GM21723 (cell line): ENCODE measurements at regions not wholly inside any gene's neighbourhood (a gene's known extent, or its start where the extent isn't known, plus 50 kb on each side); places are given as distances from the start of the nearest gene placed in this dataset.

Experiments used
- ATAC-seq: cut with Tn5 transposase; IDR thresholded peaks from one replicate; pipeline ENCODE4 v1.9.1; 2021; ENCODE audit warnings: mild to moderate bottlenecking, moderate library complexity; ENCODE audit not compliant: unreplicated experiment

- no peak for ATAC-seq
These were observed 78.3 kb upstream of the ARHGAP32 start for GRCh38 chr11:129270446-129270845.

DNA sequence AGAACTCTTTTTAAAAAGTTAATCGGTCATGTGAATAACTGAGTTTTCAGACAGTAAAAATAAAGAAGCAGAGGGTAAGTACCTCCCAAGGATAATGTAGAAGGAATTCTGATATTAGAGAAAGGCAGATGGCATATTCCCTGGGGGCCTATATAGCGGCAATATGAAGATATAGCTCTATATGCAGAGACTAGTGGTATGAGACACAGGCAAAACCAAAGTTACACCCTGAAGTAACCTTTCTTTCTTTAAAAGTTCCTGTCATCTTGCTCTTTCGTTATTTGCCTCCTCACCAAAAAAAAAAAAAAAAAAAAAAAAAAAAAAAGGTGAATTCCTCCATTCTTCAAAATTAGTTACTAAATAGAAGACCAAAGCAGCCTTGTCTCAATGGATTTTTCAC lies 76.2 kb upstream of the ARHGAP32 start:
- ATAC-seq = no peak

- no peak for ATAC-seq
These were observed 75.6 kb upstream of the ARHGAP32 start for GRCh38 chr11:129267716-129268115.

DNA sequence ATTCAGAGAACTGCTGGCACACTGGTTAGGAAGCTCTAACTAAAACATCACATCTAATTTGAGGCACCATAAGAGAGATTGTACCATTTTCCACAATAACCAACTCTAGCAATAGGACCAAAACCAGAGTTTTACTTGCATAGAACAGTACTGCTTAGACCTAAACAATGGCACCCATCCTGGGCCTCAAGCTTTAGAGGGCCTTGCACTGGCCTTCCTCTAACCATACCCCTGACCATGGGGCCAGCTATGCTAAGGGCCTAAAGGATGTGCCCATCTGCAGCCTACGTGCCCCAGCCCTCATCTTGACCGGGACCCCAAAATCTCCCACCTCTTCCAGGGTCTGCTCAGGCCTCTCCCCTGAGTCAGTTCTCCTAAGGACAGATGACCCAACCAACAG lies 74.4 kb upstream of the ARHGAP32 start:
- ATAC-seq = no peak

- ATAC-seq = no peak
These were observed 73.1 kb upstream of the ARHGAP32 start for GRCh38 chr11:129265125-129265788.

DNA sequence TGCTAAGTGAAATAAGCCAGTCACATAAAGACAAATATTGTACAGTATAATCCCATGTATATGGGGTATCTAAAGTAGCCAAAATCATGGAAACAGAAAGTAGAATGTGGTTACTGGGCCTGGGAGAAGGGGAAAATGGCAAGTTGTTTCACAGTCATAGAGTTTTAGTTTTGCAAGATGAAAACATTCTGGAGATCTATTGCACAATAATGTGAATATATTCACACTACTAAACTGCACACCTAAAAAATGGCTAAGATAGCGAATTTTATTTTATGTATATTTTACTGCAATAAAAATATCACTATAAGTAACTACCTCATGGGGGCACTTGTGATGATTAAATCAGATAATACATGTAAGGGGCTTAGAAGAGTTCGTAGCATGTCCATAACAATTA lies 72.0 kb upstream of the ARHGAP32 start:
- ATAC-seq = no peak

GRCh38 chr11:129260750-129261149 lies 68.6 kb upstream of the ARHGAP32 start:
- no peak for ATAC-seq

GRCh38 chr11:129259931-129260348 lies 67.8 kb upstream of the ARHGAP32 start:
- no peak for ATAC-seq

DNA sequence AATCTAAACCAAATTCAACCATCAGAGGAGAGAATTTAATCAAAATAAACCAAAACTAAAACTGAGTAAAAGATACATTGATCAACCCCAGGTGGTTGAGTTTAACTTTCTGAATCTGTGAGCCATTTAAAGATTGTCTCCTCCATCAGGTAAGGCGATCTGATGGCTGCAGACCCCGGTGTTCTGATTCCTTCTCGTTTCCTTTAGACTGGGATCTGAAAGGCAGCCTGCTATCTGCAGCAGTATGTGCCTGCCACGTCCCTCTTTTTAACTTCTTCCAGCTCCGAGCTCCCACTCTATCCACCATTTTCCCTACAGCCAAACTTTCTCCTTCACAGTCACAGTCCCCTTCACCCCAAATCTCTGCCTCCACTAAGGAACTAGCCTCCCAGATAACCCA lies 66.1 kb upstream of the ARHGAP32 start:
- ATAC-seq = no peak

GRCh38 chr11:129257512-129257911 lies 65.4 kb upstream of the ARHGAP32 start:
- no peak for ATAC-seq

- ATAC-seq = no peak
These were observed 60.5 kb upstream of the ARHGAP32 start for GRCh38 chr11:129252621-129253020.

DNA sequence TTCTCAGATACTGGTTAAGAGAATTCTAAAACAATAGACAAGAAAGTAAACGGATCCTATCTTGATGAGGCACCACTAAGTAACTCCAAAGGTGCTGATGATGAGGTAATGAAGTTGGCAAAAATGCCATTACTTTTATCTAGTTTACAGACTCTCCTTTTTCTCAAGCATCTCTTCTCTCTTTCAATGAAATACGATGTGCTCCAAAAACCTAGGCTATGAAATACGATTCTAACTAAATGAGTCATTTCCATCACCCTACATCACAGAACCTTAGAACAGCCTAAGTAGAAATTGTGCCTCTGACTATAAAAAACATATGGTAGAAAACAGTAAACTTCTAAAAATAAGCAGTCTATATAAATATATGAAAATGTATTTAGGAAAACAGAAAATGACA lies 58.9 kb upstream of the ARHGAP32 start:
- no peak for ATAC-seq

- no peak for ATAC-seq
These were observed 57.8 kb upstream of the ARHGAP32 start for GRCh38 chr11:129249923-129250322.

- ATAC-seq = no peak
These were observed 57.2 kb upstream of the ARHGAP32 start for GRCh38 chr11:129249351-129249750.

DNA sequence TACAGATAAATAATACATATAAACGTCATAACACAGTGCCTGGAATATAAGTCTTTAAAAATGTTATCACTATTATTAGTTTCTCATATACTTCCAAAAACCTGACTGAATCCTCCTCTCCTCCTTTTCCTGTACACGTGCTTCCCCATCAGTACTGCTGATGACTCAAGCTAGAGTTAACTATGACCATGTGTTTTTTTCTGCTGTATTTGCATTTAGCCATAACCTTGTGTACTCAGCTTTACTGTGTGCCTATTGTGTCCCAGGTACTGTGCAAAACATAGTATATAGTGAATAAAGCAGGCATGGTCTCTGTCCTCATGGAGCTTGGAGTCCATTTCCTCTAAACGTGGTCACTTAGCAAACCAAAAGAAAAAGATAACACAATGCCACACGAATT lies 56.5 kb upstream of the ARHGAP32 start:
- ATAC-seq = no peak

- ATAC-seq = no peak
These were observed 55.0 kb upstream of the ARHGAP32 start for GRCh38 chr11:129247135-129247534.

GRCh38 chr11:129242855-129243254 lies 50.7 kb upstream of the ARHGAP32 start:
- ATAC-seq = no peak
